A673 (cell line): ENCODE measurements at regions not wholly inside any gene's neighbourhood (a gene's known extent, or its start where the extent isn't known, plus 50 kb on each side); places are given as distances from the start of the nearest gene placed in this dataset.
"Not testable (repeated sequence)": the region's sequence is repeated elsewhere in the genome, so short reads cannot be mapped to it uniquely, and the experiment has no call there.

Source experiments
- CTCF ChIP-seq: fragments of 300-800, 200-600 bp; sonication (generic); conservative IDR thresholded peaks from 2 replicates; pipeline ENCODE4 v1.5.1; 2017; ENCODE audit warnings: low read depth, mild to moderate bottlenecking, antibody characterized with exemption, low read length, moderate library complexity, mixed read lengths
- EZH2 ChIP-seq: fragments of 200-600 bp; sonication (generic); IDR thresholded peaks from 2 replicates; pipeline ENCODE4 v1.6.1; 2017; ENCODE audit warnings: borderline replicate concordance, low read depth, mild to moderate bottlenecking, mixed read lengths, antibody characterized with exemption, low read length; ENCODE audit not compliant: poor library complexity, severe bottlenecking

- TF ChIP-seq EZH2, CTCF: not testable (repeated sequence)
Measured at GRCh38 chr15:59803293-59803966, 114.3 kb upstream of the BNIP2 start.
